DMS79 (cell line): ENCODE measurements at regions not wholly inside any gene's neighbourhood (a gene's known extent, or its start where the extent isn't known, plus 50 kb on each side); places are given as distances from the start of the nearest gene placed in this dataset.
"Not testable (repeated sequence)": the region's sequence is repeated elsewhere in the genome, so short reads cannot be mapped to it uniquely, and the experiment has no call there.

Experiments
- DNase-seq: peaks from one replicate; lab custom pipeline; 2025; lab: John Stamatoyannopoulos, UW

DNA sequence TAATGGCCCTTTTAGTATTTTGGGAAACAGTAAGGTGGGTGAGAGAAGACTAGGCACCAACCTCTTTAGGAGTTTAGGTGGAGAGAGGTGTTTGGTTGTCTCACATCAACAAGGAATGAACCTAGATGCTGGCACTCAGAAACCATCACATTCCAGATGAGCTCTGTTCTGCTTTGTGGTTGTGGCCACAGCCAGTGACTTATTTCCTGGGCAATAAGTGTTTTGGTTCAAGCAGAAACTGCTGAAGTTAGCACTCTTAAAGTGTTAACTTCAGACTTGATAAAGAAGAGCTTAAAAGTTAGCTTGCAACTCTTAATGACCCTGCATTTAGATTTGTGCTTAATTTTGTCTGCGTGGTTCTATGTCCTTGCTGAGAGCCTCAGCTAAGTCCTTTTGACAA, 929.2 kb downstream of the SLC4A3 start:
- no peak for DNase-seq

DNA sequence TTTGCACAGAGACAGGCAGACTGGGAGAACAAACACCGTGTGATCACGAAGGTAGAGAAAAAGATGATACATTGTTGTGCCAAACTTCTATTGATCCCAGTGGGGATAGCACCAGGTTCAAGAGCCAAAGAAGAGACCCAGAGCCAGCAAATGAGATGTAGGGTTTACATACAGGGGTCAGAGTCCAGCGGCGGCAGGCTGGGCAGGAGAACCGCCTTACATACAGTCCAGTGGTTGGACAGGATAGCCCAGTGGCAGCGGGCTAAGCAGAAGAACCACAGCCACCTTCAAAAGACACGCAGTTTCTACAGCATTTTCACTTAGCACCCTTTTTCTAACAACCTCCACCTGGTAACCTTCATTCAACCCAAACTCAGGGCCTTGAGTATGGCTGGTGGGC, 932.8 kb downstream of the SLC4A3 start:
- no peak for DNase-seq

DNA sequence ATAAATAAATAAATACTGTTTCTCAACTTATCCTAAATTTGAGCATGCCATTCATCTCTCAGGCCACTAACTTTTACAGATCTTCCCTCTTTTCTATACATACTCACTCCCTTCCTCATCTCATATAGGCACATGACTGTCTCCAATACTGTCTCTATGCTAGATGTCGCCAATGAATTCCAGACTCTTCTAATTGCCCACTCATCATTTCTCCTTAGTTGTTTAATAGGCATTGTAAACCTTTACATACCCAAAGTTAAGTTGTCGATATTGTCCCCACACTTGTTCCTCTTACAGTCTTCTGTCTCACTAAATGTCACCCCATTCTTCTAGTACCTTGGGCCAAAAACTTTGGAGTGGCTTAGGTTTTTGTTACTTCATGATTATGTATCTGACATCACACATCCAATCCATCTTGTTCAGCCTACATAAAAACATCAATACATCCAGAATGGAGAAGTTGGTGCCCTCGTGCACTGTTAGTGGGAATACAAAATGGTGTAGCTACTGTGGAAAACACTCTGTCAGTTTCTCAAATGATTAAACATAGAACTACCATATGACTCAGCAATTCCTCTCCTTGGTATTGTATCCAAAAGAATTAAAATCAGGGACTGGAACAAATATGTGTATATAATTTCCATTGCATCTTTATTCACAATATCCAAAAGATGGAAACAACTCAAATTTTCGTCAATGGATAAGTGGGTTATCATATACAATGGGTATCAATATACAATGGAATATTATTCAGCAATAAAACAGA, 935.1 kb downstream of the SLC4A3 start:
- no peak for DNase-seq

- peak; percentile 73 for DNase-seq
Measured at GRCh38 chr2:220568296-220568695, 940.9 kb downstream of the SLC4A3 start.

- DNase-seq: peak; percentile 94
Measured at GRCh38 chr2:220569112-220569897, 941.9 kb downstream of the SLC4A3 start.

DNA sequence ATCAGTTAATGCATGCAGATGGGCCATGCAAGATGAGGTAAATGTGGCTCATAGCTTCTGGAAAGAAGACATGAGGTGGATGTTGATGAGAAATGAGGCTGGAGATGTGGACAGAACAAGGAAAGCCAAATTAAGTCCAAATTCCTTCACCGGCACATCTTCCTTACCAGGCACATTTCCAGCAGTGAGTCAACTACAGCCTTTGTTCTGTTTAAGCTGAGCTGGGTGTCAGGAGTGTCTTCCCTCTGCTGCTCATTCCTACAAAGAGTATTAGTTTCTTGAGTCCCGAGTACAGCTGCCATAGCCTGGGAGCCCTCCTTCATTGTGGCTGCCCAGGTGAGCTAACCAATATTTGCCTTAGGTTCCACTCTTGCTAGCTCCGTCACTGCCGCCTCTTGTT, 945.0 kb downstream of the SLC4A3 start:
- no peak for DNase-seq

DNA sequence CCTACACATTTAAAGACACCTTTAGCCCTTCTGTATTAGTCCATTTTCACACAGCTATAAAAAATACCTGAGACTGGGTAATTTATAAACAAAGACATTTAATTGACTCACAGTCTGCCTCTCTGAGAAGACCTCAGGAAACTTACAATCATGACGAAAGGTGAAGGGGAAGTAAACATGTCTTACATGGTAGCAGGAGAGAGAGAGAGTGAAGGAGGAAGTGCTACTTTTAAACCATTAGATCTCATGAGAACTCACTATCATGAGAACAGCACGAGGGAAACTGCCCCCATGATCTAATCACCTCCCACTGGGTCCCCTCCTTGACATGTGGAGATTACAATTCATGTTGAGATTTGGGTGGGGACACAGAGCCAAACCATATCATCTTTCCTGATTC, 946.6 kb downstream of the SLC4A3 start:
- no peak for DNase-seq

GRCh38 chr2:220575963-220576362, 948.5 kb downstream of the SLC4A3 start:
- DNase-seq: no peak

GRCh38 chr2:220579452-220579851, 952.0 kb downstream of the SLC4A3 start:
- DNase-seq: no peak

DNA sequence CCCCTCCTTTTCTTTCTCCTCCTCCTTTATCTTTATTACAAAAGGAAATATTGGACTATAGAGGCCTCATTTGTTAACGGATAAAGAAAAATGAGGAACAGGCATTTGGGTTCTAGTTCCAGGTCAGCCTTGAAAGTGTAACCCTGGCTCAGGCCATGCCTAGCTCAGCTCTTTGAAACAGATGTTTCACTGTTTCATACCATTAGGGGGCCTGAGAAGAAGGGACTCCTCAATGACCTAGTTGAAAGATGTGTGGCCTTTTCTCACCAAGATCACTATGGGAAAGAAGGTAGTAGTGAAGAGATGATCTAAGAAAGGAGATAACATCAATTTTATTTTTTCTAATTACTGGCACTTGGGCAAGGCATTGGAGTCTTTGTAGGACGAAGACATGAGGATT, 952.7 kb downstream of the SLC4A3 start:
- DNase-seq: no peak

GRCh38 chr2:220583725-220584124, 956.3 kb downstream of the SLC4A3 start:
- DNase-seq: no peak

DNA sequence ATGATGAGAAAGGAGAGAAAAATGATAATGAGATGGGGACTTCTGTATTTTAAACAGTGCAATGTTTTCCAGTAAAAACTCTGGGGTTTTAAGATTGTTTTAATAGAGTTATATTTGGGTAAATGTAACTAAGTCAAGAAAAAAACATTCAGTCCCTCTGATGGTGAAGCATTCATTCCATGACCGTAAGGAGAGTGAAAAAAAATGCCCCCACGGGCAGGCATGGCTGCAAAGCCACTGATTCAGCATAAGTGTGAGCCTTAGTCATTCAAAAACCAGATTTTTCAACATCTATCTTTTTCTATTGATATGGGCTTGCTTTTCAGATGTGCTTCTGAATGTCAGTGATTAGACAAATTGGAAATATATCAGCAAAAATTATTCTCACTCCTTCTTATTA, 957.8 kb downstream of the SLC4A3 start:
- no peak for DNase-seq

DNA sequence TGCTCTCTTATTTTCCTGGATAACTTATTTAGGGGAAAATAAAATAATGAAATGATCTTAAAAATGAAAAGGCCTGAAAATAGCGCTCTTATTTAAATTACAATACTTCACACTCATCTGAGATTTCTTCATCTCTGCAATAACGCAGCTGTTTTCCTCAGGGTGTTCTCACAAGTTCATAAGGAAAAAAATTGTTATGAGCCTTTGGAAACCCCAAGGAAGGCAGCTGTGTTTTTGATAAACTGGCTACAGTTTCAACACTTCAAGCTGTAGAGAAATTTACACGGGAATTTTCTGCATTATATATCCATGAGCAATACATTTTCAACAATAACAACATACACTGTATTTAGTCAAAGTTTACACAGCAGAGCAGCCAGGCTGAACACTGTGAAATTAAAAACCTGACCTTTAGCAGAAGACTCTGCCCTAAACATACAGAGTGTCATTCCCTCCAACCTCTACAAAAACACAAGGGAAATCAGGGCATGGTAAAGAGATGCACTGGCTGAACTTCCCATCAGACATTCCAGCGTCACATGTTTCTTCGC, 959.6 kb downstream of the SLC4A3 start:
- DNase-seq: no peak

DNA sequence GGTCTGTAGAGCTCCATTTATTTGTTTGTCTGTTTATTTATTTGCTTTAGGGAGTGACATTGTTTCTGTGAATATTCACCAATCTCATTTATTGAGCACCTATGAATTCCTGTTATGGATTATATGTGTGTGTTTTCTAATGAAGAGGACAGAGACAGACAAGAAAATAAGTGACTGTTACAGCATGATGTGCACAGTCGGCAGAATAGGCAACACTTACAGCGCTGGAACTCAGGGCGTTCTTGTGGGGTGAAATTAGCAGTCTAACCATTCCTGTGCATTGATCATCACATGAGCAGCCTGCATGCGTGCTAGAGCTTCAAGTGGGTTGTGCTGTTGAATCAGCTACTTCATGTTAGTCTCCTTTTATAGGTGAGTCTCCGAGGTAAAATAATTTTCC, 960.7 kb downstream of the SLC4A3 start:
- DNase-seq: no peak

GRCh38 chr2:220590476-220590875, 963.0 kb downstream of the SLC4A3 start:
- no peak for DNase-seq

DNA sequence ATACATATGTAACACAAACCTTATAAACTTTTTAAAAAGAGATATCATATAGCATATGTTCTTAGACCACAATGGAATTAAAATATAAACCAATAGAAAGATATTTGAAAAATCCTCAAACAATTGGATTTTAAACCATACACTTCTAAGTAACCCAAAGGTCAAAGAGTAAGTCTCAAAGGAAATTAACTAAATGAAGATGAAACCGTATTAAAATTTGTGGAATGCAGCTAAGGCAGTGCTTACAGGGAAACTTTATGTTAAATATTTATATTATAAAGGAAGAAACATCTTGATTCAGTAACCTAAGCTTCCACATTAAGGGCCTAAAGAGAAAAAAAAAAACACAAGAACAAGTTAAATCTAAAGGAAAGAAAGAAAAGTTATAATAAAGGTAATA, 966.1 kb downstream of the SLC4A3 start:
- no peak for DNase-seq

DNA sequence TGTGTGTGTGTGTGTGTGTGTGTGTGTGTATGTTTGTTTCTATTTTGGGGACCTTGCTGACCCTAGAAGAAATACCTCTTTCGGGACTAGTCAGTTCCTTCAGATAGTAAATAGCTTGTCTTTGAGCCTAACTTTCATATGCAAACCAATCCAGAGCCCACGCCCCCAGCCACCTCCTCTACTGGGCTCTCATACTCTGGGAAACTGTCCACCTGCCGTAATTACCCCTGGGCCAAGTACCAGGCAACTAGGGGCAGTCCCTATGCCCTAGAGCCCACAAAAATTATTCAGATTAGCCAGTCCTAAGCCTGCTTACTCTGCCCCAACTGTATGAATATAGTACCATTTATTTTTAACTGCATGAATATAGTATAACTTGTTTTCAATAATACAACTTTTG, 970.4 kb downstream of the EPHA4 start:
- no peak for DNase-seq

DNA sequence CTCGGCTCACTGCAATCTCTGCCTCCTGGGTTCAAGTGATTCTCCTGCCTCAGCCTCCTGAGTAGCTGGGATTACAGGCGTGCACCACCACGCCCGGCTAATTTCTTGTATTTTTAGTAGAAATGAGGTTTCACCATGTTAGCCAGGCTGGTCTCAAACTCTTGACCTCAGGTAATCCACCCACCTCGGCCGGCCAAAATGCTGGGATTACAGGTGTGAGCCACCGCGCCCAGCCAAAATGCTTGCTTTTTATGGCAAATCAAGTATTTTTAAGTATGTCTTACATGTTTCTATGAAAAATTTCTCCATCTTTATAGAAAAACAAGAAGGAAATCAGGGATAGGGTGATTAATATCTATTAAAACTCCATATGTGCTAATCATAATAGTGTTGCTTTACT, 959.1 kb downstream of the EPHA4 start:
- DNase-seq: not testable (repeated sequence)

DNA sequence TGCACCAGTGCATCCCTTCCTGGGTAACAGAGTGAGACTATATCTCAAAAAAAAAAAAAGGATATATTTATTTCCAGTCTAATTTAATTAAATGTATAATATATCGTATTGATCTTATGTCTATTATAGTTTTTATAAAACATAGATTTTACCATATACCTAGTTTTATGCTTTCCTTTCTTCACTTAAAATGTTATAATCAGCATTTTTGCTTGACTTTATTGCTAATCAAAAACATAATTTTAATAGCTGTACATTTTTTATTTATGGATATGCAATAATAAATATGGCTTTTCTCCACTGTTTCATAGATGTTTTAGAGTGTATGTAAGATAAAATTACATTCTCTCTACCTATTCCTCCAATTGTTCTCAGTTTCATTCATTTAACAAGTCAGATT, 958.0 kb downstream of the EPHA4 start:
- no peak for DNase-seq

GRCh38 chr2:220619525-220620220, 952.4 kb downstream of the EPHA4 start:
- DNase-seq: peak; percentile 29

- DNase-seq: no peak
Measured at GRCh38 chr2:220626603-220627002, 945.5 kb downstream of the EPHA4 start.

DNA sequence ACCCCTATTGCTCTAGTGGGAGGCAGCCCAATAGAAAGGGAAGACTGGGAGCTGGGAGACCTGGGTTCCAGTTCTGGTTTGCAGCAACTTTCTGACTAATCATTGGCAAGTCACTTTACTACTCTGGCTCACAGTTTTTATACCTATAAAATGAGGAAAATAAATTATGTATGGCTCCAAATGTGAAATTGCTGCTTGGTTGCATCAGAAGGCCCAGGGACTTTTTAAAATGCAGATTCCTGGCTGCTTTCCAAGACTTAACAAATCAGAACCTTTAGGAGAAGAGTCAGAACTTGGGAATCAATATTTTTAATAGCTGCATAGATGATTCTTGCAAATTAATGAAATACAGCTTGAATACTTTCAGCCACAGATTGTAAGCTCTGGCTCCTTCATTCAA, 943.9 kb downstream of the EPHA4 start:
- no peak for DNase-seq

DNA sequence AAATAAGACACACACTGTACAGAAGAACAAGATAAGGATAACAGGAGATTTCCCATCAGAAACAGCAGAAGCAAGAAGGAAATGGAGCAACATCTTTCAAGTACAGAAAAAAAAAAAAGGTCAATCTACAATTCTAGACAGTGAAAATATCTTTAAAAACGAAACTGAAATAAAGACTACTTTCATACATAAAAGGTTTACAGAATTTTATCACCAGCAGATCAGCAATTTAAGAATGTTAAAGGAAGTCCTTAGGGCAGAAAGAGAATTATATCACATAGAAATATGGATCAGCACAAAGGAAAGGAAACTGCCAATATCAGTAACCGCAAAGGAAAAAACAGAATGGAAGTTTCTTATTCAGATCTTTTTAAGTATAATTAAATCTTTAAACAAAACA, 931.0 kb downstream of the EPHA4 start:
- no peak for DNase-seq
